Caco-2 (cell line): ENCODE measurements at regions not wholly inside any gene's neighbourhood (a gene's known extent, or its start where the extent isn't known, plus 50 kb on each side); places are given as distances from the start of the nearest gene placed in this dataset.

ENCODE experiments used
- BruUV-seq: library from RNA; stranded (reverse); fragments of 400-500 nt; replicated peaks from 2 replicates; lab custom pipeline; 2021; lab: Mats Ljungman, UMichigan
- CTCF ChIA-PET: fragments of 300-600 bp; sonication (Branson Sonifier 250); formaldehyde crosslinking; loops from one replicate; lab custom pipeline; 2022; ENCODE audit warnings: antibody characterized with exemption; lab: Charles Lee
- POLR2A ChIA-PET: fragments of 300-600 bp; sonication (Branson Sonifier 250); formaldehyde crosslinking; loops from one replicate; lab custom pipeline; 2022; ENCODE audit warnings: antibody characterized with exemption; lab: Charles Lee
- DNase-seq, 2 experiments: peaks; one replicate each; pipeline versions ENCODE4 v3.0.0 to v3.0.0-alpha.2; 2020 to 2022
- H3K27me3 ChIP-seq: replicated peaks from 2 replicates; pipeline ENCODE4 v1.6.0; 2011; ENCODE audit warnings: low read length; ENCODE audit not compliant: control insufficient read depth, insufficient read depth
- H3K36me3 ChIP-seq: 2 replicates; pipeline ENCODE4 v1.5.1; 2011; ENCODE audit warnings: low read length; ENCODE audit not compliant: control insufficient read depth, insufficient read depth
- H3K4me1 ChIP-seq: fragments of 250-450 bp; sonication (Bioruptor Pico); 2 replicates; pipeline ENCODE4 v1.5.1; 2020; ENCODE audit warnings: mild to moderate bottlenecking
- H3K4me3 ChIP-seq: 2 replicates; pipeline ENCODE4 v1.5.1; 2011; ENCODE audit warnings: low read depth, mild to moderate bottlenecking, control low read depth, low read length
- H3K9me3 ChIP-seq: fragments of 250-450 bp; sonication (Bioruptor Pico); 2 replicates; pipeline ENCODE4 v1.5.1; 2020; ENCODE audit warnings: mild to moderate bottlenecking, moderate library complexity
- H3K27ac Mint-ChIP-seq: one replicate; pipeline ENCODE4 v1.8.0; 2022; ENCODE audit warnings: mixed read lengths; ENCODE audit not compliant: unreplicated experiment
- H3K27me3 Mint-ChIP-seq: one replicate; pipeline ENCODE4 v1.8.0; 2022; ENCODE audit warnings: mixed read lengths; ENCODE audit not compliant: insufficient read depth, unreplicated experiment
- H3K36me3 Mint-ChIP-seq: one replicate; pipeline ENCODE4 v1.8.0; 2022; ENCODE audit warnings: mild to moderate bottlenecking, mixed read lengths; ENCODE audit not compliant: insufficient read depth, unreplicated experiment
- H3K4me1 Mint-ChIP-seq: one replicate; pipeline ENCODE4 v1.8.0; 2022; ENCODE audit warnings: low read depth, mixed read lengths; ENCODE audit not compliant: unreplicated experiment
- H3K4me3 Mint-ChIP-seq: one replicate; pipeline ENCODE4 v1.8.0; 2022; ENCODE audit warnings: mild to moderate bottlenecking, moderate library complexity, mixed read lengths; ENCODE audit not compliant: unreplicated experiment
- H3K9me3 Mint-ChIP-seq: one replicate; pipeline ENCODE4 v1.8.0; 2022; ENCODE audit warnings: mixed read lengths; ENCODE audit not compliant: unreplicated experiment
- CTCF ChIP-seq, 2 experiments: fragments of 200-600 bp in 1 of 2; IDR thresholded peaks; 1 replicate in 1 of 2; 2 replicates in 1 of 2; pipeline versions ENCODE4 v1.5.1 to v1.8.0; 2011 to 2022; ENCODE audit warnings: antibody characterized with exemption in 1 of 2, control low read depth in 1 of 2, inconsistent platforms in 1 of 2, low read depth in 1 of 2, low read length in 1 of 2, mild to moderate bottlenecking in 1 of 2, moderate library complexity in 1 of 2; ENCODE audit not compliant: insufficient read depth in 1 of 2, severe bottlenecking in 1 of 2, unreplicated experiment in 1 of 2
- intact Hi-C: fragments of 100-400 bp; cut with micrococcal nuclease; formaldehyde crosslinking; loops from one replicate; pipeline ENCODE4 v1.10.0; 2022; ENCODE audit not compliant: unreplicated experiment

- Histone ChIP-seq H3K4me1 (no peaks in the 10 kb centered on the region), H3K9me3 (no peaks in the 10 kb centered on the region), H3K36me3 (no peaks in the 10 kb centered on the region), H3K4me3 (no peak overlapping the region), H3K27me3 (no peaks in the 10 kb centered on the region)
- intact Hi-C loops = loop anchor here (1.0 kb wide), 3 partner anchors 177 to 368 kb away; no protein-coding TSS in a partner anchor
- CTCF ChIA-PET = interaction anchor here (0.6 to 2.6 kb wide), 13 partner anchors 8 to 367 kb away, joined by 3 to 29 read pairs (median 5); partner anchors contain the start of gene CCR6
- no peak for TF ChIP-seq CTCF (IDR thresholded peaks at IDR 0.05; ENCODE audit: insufficient read depth in 1 of 2, low read depth in 1 of 2, low read length in 1 of 2, severe bottlenecking in 1 of 2, unreplicated experiment in 1 of 2)
- peaks cover 7% of the 10 kb centered on the region for H3K4me1 Mint-ChIP-seq
- H3K36me3 Mint-ChIP-seq = no peaks in the 10 kb centered on the region
- BruUV-seq = no TSS peak
- no peak overlapping the region for H3K27ac Mint-ChIP-seq
- POLR2A ChIA-PET = no interaction called here
- peaks cover 29% of the 10 kb centered on the region for H3K27me3 Mint-ChIP-seq
- DNase-seq = no peak
- H3K4me3 Mint-ChIP-seq = no peak overlapping the region
- H3K9me3 Mint-ChIP-seq = no peaks in the 10 kb centered on the region
These were observed 147.7 kb upstream of the RPS6KA2 start for GRCh38 chr6:166774770-166775169.

DNA sequence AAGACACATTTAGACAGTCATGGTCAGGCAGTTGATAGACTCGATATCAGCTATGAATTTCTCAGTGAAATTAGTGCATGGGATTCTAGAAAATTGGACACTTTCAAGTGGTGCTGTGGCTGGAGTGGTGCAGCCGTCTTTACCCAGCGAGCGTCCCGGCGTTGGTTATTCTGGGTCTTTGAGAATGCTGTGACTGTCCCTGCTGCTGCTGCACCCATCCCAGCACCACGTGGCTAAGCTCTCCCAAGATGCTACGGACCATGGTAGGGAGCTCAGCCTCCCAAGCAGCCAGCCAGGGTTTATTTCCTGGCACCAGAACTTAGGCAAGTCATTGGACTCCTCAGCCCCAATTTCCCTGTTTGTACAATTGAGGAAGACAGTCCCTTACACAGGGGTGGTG is 147.2 kb upstream of the RPS6KA2 start:
- Histone ChIP-seq H3K27me3 (no peaks in the 10 kb centered on the region), H3K4me1 (no peaks in the 10 kb centered on the region), H3K4me3 (no peak overlapping the region), H3K36me3 (no peaks in the 10 kb centered on the region), H3K9me3 (no peaks in the 10 kb centered on the region)
- Mint-ChIP-seq H3K4me1 (peaks cover 7% of the 10 kb centered on the region), H3K27me3 (peaks cover 29% of the 10 kb centered on the region), H3K36me3 (no peaks in the 10 kb centered on the region), H3K4me3 (no peak overlapping the region), H3K27ac (no peak overlapping the region), H3K9me3 (no peaks in the 10 kb centered on the region)
- intact Hi-C loops = no loop called here
- TF ChIP-seq CTCF (IDR thresholded peaks at IDR 0.05; ENCODE audit: insufficient read depth in 1 of 2, low read depth in 1 of 2, low read length in 1 of 2, severe bottlenecking in 1 of 2, unreplicated experiment in 1 of 2) = no peak
- ChIA-PET POLR2A (no interaction called here), CTCF (interaction anchor here (1.1 to 2.6 kb wide), 3 partner anchors 182 to 368 kb away, joined by 6 to 29 read pairs (median 16); no protein-coding TSS in a partner anchor)
- DNase-seq = no peak
- BruUV-seq = no TSS peak

DNA sequence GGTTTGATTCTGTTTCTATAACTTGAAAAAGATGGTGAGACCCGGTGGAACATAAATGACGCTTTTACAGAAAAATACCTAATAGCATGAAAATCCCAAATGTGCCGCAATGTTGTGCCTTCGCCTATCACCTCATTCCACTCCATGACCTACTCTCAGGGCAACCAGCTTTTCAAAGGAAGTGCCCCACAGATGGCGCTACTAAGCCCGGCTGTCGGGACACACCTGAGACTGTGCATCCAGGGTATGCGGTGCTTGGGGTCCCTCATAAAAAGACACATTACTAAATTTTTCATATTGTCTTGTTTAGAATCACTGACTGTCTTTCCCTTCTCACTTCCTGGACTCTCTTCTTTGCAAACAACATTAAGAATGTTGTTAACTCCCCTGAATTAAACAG is 145.5 kb upstream of the RPS6KA2 start:
- intact Hi-C loops = no loop called here
- peaks cover 7% of the 10 kb centered on the region for H3K4me1 Mint-ChIP-seq
- H3K27me3 ChIP-seq = no peaks in the 10 kb centered on the region
- no peaks in the 10 kb centered on the region for H3K36me3 ChIP-seq
- H3K27me3 Mint-ChIP-seq = peaks cover 27% of the 10 kb centered on the region
- no peak for DNase-seq
- H3K4me3 Mint-ChIP-seq = no peak overlapping the region
- CTCF ChIA-PET = interaction anchor here (0.6 to 1.0 kb wide), 2 partner anchors 23 to 157 kb away, joined by 3 read pairs; no protein-coding TSS in a partner anchor
- no peaks in the 10 kb centered on the region for H3K9me3 ChIP-seq
- no TSS peak for BruUV-seq
- no peaks in the 10 kb centered on the region for H3K4me1 ChIP-seq
- no peak overlapping the region for H3K27ac Mint-ChIP-seq
- peak in 1 of 2 experiments; percentile 26 for TF ChIP-seq CTCF (IDR thresholded peaks at IDR 0.05; ENCODE audit: insufficient read depth in 1 of 2, low read depth in 1 of 2, low read length in 1 of 2, severe bottlenecking in 1 of 2, unreplicated experiment in 1 of 2)
- H3K36me3 Mint-ChIP-seq = no peaks in the 10 kb centered on the region
- no peaks in the 10 kb centered on the region for H3K9me3 Mint-ChIP-seq
- POLR2A ChIA-PET = no interaction called here
- no peak overlapping the region for H3K4me3 ChIP-seq
